ENCODE measurements at regions not wholly inside any gene's neighbourhood (a gene's known extent, or its start where the extent isn't known, plus 50 kb on each side); places are given as distances from the start of the nearest gene placed in this dataset.

DNA sequence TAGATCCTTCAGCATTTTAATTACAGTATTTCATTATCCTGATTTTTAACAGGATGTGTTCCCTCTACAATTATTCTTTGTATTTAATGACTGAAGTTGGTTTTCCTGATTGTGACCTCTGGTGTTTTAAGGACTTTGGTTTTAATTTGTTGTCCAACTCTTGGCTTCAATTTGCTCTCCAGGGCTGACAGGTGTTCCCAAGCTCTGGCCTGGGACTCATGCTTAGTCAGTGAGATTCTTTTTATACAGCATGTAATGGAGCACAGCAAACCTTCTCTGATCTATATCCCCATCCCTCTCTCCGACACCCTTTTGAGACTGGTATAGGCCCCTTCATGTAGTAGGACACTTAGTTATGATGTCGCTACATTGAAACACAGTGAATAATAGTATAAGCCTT lies 896.3 kb downstream of the TSN start:
- DNase-seq (ENCODE audit: low spot score): no peak
- no peak for ATAC-seq (ENCODE audit: low FRiP score)
- TF ChIP-seq, protein P1, sequence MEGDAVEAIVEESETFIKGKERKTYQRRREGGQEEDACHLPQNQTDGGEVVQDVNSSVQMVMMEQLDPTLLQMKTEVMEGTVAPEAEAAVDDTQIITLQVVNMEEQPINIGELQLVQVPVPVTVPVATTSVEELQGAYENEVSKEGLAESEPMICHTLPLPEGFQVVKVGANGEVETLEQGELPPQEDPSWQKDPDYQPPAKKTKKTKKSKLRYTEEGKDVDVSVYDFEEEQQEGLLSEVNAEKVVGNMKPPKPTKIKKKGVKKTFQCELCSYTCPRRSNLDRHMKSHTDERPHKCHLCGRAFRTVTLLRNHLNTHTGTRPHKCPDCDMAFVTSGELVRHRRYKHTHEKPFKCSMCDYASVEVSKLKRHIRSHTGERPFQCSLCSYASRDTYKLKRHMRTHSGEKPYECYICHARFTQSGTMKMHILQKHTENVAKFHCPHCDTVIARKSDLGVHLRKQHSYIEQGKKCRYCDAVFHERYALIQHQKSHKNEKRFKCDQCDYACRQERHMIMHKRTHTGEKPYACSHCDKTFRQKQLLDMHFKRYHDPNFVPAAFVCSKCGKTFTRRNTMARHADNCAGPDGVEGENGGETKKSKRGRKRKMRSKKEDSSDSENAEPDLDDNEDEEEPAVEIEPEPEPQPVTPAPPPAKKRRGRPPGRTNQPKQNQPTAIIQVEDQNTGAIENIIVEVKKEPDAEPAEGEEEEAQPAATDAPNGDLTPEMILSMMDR (IDR thresholded peaks at IDR 0.05): no peak

DNA sequence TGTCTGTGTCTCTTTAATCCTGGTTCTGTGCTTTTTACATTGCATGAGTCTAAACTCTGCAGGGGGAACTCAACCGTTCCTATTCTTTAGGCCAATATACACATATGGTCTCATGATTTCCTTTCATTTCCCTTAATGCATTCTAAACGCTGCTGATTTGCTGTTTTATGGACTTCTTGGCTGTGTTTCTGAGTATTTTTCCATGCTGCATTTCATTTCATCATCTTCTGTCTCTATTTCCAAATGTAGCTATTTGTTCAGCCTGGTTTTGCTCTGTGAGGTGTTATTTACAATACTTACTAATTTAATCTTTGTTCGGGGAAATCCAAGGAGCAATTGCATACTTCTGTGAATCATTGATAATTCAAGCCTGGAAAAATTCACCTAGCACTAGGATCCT lies 897.2 kb downstream of the TSN start:
- TF ChIP-seq, protein P1 (IDR thresholded peaks at IDR 0.05): no peak
- no peak for DNase-seq (ENCODE audit: low spot score)
- ATAC-seq (ENCODE audit: low FRiP score): no peak

DNA sequence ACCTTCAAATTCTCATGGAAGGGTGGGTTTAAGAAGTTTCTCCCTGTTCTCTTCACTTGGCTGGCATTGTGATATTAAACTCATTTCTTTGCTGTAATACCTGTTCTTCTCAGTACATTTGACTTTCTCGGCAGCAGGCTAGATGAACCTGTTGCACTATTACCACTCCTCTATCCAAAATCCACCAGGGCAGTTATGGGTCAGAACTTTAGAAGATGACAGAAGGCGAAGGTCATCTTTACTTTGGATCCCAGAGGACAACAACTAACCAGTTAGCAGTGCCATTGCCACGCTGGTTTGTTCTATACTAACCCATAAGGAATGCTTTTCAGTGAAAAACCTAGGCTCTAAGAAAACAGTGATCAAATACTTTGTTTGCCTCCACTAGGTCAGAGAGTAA lies 901.0 kb downstream of the TSN start:
- DNase-seq (ENCODE audit: low spot score) (no peak), ATAC-seq (ENCODE audit: low FRiP score) (no peak)
- TF ChIP-seq, protein P1 (IDR thresholded peaks at IDR 0.05): no peak

DNA sequence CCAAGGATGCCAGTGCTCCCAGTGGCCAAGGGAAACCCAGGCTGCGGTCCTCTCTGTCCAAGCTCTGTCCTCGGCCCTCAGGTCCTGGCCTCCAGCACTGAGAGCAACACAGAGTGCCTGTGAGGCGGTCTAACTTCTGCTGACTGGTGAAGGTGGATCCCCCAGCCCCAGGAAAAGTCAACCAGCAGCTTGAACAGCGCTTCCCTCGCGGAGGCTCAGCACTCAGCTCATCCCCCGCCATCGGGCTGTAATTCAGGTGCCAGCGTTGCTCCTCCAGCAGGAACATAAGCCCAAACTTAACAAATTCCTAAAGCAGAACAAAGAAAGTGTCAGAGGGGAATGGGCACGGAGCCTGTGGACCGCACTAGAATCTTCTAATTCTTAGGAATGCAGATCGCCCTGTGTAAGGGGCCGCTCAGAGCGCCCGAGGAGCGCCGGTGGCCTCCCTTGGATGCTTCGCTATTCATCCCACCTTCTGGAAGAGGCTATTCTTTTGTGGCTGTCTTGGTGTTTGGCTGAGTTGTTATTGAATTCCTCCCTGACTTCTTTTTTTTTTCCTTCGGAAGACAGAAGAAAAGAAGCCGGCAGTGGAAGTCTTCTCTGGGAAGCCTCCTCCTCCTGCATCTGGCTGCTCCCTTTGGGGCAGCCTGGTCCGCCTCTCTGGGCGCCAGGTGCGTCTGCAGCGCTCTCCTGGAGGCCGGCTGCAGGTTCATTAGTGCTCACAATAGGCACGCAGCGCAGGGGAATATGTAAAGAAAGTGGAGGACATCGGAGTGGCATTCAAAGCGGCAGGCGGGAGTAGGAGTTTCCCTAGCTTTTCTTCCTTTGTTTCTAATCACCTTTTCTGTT lies 905.6 kb downstream of the TSN start:
- ATAC-seq (ENCODE audit: low FRiP score) (no peak), DNase-seq (ENCODE audit: low spot score) (no peak)
- TF ChIP-seq, protein P1 (IDR thresholded peaks at IDR 0.05): no peak

DNA sequence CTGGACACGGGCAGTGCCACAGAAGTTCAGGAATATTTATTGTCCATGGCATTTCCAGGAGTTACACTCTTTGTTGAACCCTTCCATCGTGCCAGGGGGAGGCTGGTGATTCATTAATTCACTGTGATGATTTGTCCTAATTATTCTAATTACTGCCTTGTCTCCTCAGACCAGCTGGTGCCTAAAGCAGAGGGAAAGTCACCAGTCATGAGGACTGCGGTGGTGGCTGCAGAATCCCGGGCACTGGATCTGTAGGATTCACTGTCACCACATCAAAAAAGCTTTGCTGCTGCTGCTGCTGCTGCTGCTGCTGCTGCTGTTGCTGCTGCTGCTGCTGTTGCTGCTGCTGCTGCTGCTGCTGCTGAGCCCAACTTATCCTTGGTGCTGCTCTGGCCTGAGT lies 908.2 kb downstream of the TSN start:
- ATAC-seq (ENCODE audit: low FRiP score) (no peak), DNase-seq (ENCODE audit: low spot score) (no peak)
- TF ChIP-seq, protein P1 (IDR thresholded peaks at IDR 0.05): no peak

DNA sequence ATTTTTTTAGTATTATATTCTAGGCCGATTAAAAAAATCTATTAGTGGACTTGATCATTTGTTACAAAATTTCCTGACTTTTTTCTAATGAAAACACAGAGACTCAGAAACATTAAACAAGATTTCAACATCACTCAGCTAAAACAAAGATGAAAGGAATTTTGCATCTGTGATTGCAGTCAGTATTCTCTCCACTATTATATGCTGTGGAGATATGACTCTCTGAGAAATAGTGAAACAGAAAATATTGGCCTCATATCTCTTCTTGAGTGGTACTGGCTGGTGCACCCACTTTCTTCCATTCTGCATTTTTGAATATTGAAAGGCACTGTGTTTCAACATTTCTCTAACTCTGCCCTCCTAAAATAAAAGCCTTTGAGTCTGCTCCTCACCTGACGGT lies 914.2 kb downstream of the TSN start:
- TF ChIP-seq, protein P1 (IDR thresholded peaks at IDR 0.05): no peak
- ATAC-seq (ENCODE audit: low FRiP score): no peak
- no peak for DNase-seq (ENCODE audit: low spot score)

DNA sequence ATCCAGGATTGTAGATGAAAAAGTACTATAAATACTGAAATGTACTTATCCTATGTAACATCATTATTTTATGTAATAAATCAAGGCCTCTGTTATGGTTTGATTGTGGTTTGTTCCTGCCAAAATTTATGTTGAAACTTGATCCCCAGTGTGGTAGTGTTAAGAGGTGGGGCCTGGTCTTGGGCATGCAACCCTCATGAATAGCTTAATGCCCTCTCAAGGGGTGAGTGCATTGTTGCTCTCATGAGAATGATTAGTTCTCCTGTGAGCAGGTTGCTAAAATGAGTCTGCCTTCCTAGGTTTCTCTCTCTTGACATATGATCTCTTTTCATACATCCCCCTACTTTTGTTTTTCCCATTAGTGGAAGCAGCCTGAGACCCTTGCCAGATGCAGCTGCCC lies 915.4 kb downstream of the TSN start:
- ATAC-seq (ENCODE audit: low FRiP score): no peak
- DNase-seq (ENCODE audit: low spot score): no peak
- TF ChIP-seq, protein P1 (IDR thresholded peaks at IDR 0.05): no peak

Data from omental fat pad (tissue), 3 donors.